K562 (cell line): ENCODE measurements at regions not wholly inside any gene's neighbourhood (a gene's known extent, or its start where the extent isn't known, plus 50 kb on each side); places are given as distances from the start of the nearest gene placed in this dataset.

Source experiments
- ATAC-seq: fragments of 200-7000 bp; cut with Tn5 transposase; 3 replicates; pipeline ENCODE4 v1.9.1; 2020; ENCODE audit warnings: moderate library complexity
- BruUV-seq: library from RNA; stranded (reverse); fragments of 400-500 nt; replicated peaks from 2 replicates; lab custom pipeline; 2021; lab: Mats Ljungman, UMichigan
- CTCF ChIA-PET: fragments of 300-600 bp; formaldehyde crosslinking; extraction: SDS; loops from one replicate; lab custom pipeline; 2021; ENCODE audit warnings: low intra/inter-chr PET ratio; lab: Yijun Ruan, JAX
- POLR2A ChIA-PET: fragments of 300-600, 350-650 bp; sonication (Branson Sonifier 250); formaldehyde crosslinking; extraction: SDS; loops from one replicate; lab custom pipeline; 2021; ENCODE audit warnings: antibody characterized with exemption, inconsistent platforms; lab: Yijun Ruan, JAX
- DNase-seq, 4 experiments: peaks; one replicate each; pipeline versions ENCODE4 v3.0.0 to v3.0.0-alpha.2; 2011 to 2018; ENCODE audit warnings: low spot score in 3 of 4, mixed read lengths in 3 of 4; ENCODE audit errors: extremely low read depth in 1 of 4
- FAIRE-seq: peaks from 2 replicates; lab custom pipeline; 2011; peaks lifted over from hg19 to GRCh38; lab: Jason Lieb, UNC
- H2AFZ ChIP-seq: 2 replicates; pipeline ENCODE4 v1.6.0; 2011; ENCODE audit warnings: low read depth, low read length, control low read depth, inconsistent platforms
- H3K27ac ChIP-seq: fragments of 200-600 bp; 3 replicates; pipeline ENCODE4 v1.8.0; 2011; ENCODE audit warnings: low read depth, mild to moderate bottlenecking, control low read depth, inconsistent platforms, low read length, moderate library complexity, mixed read lengths; ENCODE audit errors: extremely low read depth
- H3K27me3 ChIP-seq, 2 experiments: fragments of 300-600 bp in 1 of 2; 2 replicates in 1 of 2; 3 replicates in 1 of 2; pipeline versions ENCODE4 v1.6.0 to v1.8.0; 2011; ENCODE audit warnings: inconsistent platforms in 2 of 2, low read length in 2 of 2, mild to moderate bottlenecking in 1 of 2, mixed read lengths in 1 of 2, moderate library complexity in 1 of 2; ENCODE audit not compliant: control insufficient read depth in 2 of 2, insufficient read depth in 2 of 2
- H3K36me3 ChIP-seq: fragments of 300-600 bp; 3 replicates; pipeline ENCODE4 v1.8.0; 2011; ENCODE audit warnings: mild to moderate bottlenecking, low read length, inconsistent platforms; ENCODE audit not compliant: control insufficient read depth, insufficient read depth
- H3K4me1 ChIP-seq, 2 experiments: fragments of 200-600 bp in 1 of 2; replicated peaks in 1 of 2; 2 replicates in 1 of 2; 3 replicates in 1 of 2; pipeline versions ENCODE4 v1.5.1 to v1.8.0; 2011; ENCODE audit warnings: inconsistent platforms in 2 of 2, low read length in 2 of 2, mild to moderate bottlenecking in 1 of 2, mixed read lengths in 1 of 2, moderate library complexity in 1 of 2; ENCODE audit not compliant: control insufficient read depth in 2 of 2, insufficient read depth in 2 of 2
- H3K4me2 ChIP-seq: 2 replicates; pipeline ENCODE4 v1.6.1; 2011; ENCODE audit warnings: low read length, control low read depth, inconsistent platforms, mixed read lengths; ENCODE audit not compliant: insufficient read depth
- H3K4me3 ChIP-seq: fragments of 200-600 bp; sonication (generic), shearing (Covaris generic); 2 replicates; pipeline ENCODE4 v1.5.1; 2016; ENCODE audit warnings: control low read depth, inconsistent platforms
- H3K79me2 ChIP-seq: fragments of 200-600 bp; 3 replicates; pipeline ENCODE4 v1.8.0; 2011; ENCODE audit warnings: low read length, inconsistent platforms; ENCODE audit not compliant: control insufficient read depth, insufficient read depth
- H3K9ac ChIP-seq, 2 experiments: 2 replicates each; pipeline versions ENCODE4 v1.6.0 to v1.6.1; 2011; ENCODE audit warnings: low read depth in 2 of 2, low read length in 2 of 2, control low read depth in 1 of 2, inconsistent platforms in 1 of 2, mild to moderate bottlenecking in 1 of 2, mixed read lengths in 1 of 2; ENCODE audit not compliant: insufficient read depth in 1 of 2
- H3K9me1 ChIP-seq: one replicate; pipeline ENCODE4 v1.6.0; 2011; ENCODE audit warnings: inconsistent platforms, mild to moderate bottlenecking, low read length, moderate library complexity; ENCODE audit not compliant: control insufficient read depth, insufficient read depth
- H3K9me3 ChIP-seq: replicated peaks from 2 replicates; pipeline ENCODE4 v1.5.1; 2011; ENCODE audit warnings: low read depth, low read length, inconsistent platforms; ENCODE audit not compliant: control insufficient read depth, insufficient read depth
- H4K20me1 ChIP-seq: replicated peaks from 2 replicates; pipeline ENCODE4 v1.6.1; 2011; ENCODE audit warnings: low read length, inconsistent platforms, mixed read lengths; ENCODE audit not compliant: control insufficient read depth, insufficient read depth
- CAMTA2 ChIP-seq: fragments of 250-450 bp; sonication (Bioruptor Pico); conservative IDR thresholded peaks from 2 replicates; pipeline ENCODE4 v1.5.1; 2022
- ETV5 ChIP-seq: sonication (generic); formaldehyde crosslinking; IDR thresholded peaks from 2 replicates; pipeline ENCODE4 v1.4.0; 2020; ENCODE audit warnings: low read depth, mild to moderate bottlenecking, missing genetic modification reagents
- RFX1 ChIP-seq: fragments of 450-650 bp; IDR thresholded peaks from 2 replicates; pipeline ENCODE4 v1.6.1; 2016; ENCODE audit warnings: mild to moderate bottlenecking, moderate library complexity
- TGIF2 ChIP-seq: sonication (generic); formaldehyde crosslinking; IDR thresholded peaks from 2 replicates; pipeline ENCODE4 v1.8.1; 2022; ENCODE audit warnings: mild to moderate bottlenecking, missing genetic modification reagents, moderate library complexity
- THAP12 ChIP-seq: fragments of 250-450 bp; sonication (Bioruptor Pico); IDR thresholded peaks from 2 replicates; pipeline ENCODE4 v1.9.0; 2021; ENCODE audit warnings: mild to moderate bottlenecking, inconsistent platforms
- ZFP1 ChIP-seq: fragments of 450-650 bp; formaldehyde crosslinking; IDR thresholded peaks from 2 replicates; pipeline ENCODE4 v1.4.0; 2020; ENCODE audit warnings: mild to moderate bottlenecking, mixed read lengths
- ZNF274 ChIP-seq: IDR thresholded peaks from 2 replicates; pipeline ENCODE4 v1.6.1; 2011; ENCODE audit warnings: low read depth, mild to moderate bottlenecking, low read length, moderate library complexity, borderline replicate concordance
- WGBS: fragments of 100-300 bp; shearing (Covaris generic); methylation state at CpG from one replicate; pipeline ENCODE4 v1.1.6; 2016; ENCODE audit warnings: low coverage, mixed read lengths; ENCODE audit not compliant: insufficient coverage; ENCODE audit errors: missing lambda C conversion rate; 5-methylcytosine and 5-hydroxymethylcytosine counted together
- in situ Hi-C: fragments of 300-500 bp; cut with MboI; formaldehyde crosslinking; loops from 4 replicates; pipeline ENCODE4 v1.15.0; 2018; ENCODE audit warnings: inconsistent platforms, mixed read lengths
- intact Hi-C: fragments of 100-400 bp; cut with micrococcal nuclease; formaldehyde crosslinking; loops from 2 replicates; pipeline ENCODE4 v1.14.2; 2022
- TF ChIP-seq, protein P1 (sequence below): fragments of 250-450 bp; sonication (Bioruptor Pico); IDR thresholded peaks from 2 replicates; pipeline ENCODE4 v1.4.0; 2020; ENCODE audit warnings: mild to moderate bottlenecking, moderate library complexity
- TF ChIP-seq, protein P2 (sequence below), 2 experiments: fragments of 450-650 bp; IDR thresholded peaks; 2 replicates each; pipeline ENCODE4 v1.6.1; 2016; ENCODE audit warnings: mild to moderate bottlenecking in 2 of 2, borderline replicate concordance in 1 of 2, low read depth in 1 of 2, moderate library complexity in 1 of 2

DNA sequence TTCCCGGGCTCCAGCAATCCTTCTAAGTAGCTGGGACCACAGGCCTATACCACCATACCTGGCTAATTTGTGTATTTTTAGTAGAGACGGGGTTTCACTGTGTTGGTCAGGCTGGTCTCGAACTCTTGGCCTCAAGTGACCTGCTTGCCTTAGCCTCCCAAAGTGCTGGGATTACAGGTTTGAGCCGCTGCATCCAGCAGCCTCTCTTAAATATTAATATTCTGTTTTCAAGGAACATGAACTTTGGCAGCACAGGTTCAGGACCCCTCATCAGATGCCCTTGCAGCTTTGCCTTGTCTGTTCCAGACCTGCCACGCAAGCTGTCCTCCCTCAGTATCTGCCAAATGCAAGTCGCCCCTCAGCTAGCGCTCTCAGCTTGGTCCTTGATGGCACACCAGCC lies 166.8 kb downstream of the KCTD15 start:
- no peaks in the 10 kb centered on the region for H3K27me3 ChIP-seq
- H2AFZ ChIP-seq, result no peak overlapping the region
- in situ Hi-C loops, result no loop called here
- H3K9ac ChIP-seq, result no peak overlapping the region
- H3K36me3 ChIP-seq, result no peaks in the 10 kb centered on the region
- no peak overlapping the region for H3K27ac ChIP-seq
- no peaks in the 10 kb centered on the region for H3K9me1 ChIP-seq
- H4K20me1 ChIP-seq, result no peaks in the 10 kb centered on the region
- FAIRE-seq (no peak), ATAC-seq (no peak), DNase-seq (no peak)
- H3K4me2 ChIP-seq, result no peak overlapping the region
- H3K4me3 ChIP-seq, result no peak overlapping the region
- CTCF ChIA-PET, result no interaction called here
- intact Hi-C loops, result no loop called here
- H3K79me2 ChIP-seq, result no peaks in the 10 kb centered on the region
- no TSS peak for BruUV-seq
- no peaks in the 10 kb centered on the region for H3K4me1 ChIP-seq
- POLR2A ChIA-PET, result interaction anchor here (0.7 kb wide), 1 partner anchor 165 kb away, joined by 3 read pairs; no protein-coding TSS in a partner anchor
- WGBS, result under 1% methylated on average over 7 of the region's 7 CpGs
- no peaks in the 10 kb centered on the region for H3K9me3 ChIP-seq
- TF ChIP-seq TGIF2 (CRISPR knock-in tag) (no peak), RFX1 (no peak), ZNF274 (no peak), CAMTA2 (CRISPR knock-in tag) (no peak), ZFP1 (CRISPR knock-in tag) (no peak), ETV5 (CRISPR knock-in tag) (no peak), THAP12 (no peak)
- TF ChIP-seq, protein P1, sequence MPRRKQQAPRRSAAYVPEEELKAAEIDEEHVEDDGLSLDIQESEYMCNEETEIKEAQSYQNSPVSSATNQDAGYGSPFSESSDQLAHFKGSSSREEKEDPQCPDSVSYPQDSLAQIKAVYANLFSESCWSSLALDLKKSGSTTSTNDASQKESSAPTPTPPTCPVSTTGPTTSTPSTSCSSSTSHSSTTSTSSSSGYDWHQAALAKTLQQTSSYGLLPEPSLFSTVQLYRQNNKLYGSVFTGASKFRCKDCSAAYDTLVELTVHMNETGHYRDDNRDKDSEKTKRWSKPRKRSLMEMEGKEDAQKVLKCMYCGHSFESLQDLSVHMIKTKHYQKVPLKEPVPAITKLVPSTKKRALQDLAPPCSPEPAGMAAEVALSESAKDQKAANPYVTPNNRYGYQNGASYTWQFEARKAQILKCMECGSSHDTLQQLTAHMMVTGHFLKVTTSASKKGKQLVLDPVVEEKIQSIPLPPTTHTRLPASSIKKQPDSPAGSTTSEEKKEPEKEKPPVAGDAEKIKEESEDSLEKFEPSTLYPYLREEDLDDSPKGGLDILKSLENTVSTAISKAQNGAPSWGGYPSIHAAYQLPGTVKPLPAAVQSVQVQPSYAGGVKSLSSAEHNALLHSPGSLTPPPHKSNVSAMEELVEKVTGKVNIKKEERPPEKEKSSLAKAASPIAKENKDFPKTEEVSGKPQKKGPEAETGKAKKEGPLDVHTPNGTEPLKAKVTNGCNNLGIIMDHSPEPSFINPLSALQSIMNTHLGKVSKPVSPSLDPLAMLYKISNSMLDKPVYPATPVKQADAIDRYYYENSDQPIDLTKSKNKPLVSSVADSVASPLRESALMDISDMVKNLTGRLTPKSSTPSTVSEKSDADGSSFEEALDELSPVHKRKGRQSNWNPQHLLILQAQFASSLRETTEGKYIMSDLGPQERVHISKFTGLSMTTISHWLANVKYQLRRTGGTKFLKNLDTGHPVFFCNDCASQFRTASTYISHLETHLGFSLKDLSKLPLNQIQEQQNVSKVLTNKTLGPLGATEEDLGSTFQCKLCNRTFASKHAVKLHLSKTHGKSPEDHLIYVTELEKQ (CRISPR knock-in tag), result no peak
- TF ChIP-seq, protein P2, sequence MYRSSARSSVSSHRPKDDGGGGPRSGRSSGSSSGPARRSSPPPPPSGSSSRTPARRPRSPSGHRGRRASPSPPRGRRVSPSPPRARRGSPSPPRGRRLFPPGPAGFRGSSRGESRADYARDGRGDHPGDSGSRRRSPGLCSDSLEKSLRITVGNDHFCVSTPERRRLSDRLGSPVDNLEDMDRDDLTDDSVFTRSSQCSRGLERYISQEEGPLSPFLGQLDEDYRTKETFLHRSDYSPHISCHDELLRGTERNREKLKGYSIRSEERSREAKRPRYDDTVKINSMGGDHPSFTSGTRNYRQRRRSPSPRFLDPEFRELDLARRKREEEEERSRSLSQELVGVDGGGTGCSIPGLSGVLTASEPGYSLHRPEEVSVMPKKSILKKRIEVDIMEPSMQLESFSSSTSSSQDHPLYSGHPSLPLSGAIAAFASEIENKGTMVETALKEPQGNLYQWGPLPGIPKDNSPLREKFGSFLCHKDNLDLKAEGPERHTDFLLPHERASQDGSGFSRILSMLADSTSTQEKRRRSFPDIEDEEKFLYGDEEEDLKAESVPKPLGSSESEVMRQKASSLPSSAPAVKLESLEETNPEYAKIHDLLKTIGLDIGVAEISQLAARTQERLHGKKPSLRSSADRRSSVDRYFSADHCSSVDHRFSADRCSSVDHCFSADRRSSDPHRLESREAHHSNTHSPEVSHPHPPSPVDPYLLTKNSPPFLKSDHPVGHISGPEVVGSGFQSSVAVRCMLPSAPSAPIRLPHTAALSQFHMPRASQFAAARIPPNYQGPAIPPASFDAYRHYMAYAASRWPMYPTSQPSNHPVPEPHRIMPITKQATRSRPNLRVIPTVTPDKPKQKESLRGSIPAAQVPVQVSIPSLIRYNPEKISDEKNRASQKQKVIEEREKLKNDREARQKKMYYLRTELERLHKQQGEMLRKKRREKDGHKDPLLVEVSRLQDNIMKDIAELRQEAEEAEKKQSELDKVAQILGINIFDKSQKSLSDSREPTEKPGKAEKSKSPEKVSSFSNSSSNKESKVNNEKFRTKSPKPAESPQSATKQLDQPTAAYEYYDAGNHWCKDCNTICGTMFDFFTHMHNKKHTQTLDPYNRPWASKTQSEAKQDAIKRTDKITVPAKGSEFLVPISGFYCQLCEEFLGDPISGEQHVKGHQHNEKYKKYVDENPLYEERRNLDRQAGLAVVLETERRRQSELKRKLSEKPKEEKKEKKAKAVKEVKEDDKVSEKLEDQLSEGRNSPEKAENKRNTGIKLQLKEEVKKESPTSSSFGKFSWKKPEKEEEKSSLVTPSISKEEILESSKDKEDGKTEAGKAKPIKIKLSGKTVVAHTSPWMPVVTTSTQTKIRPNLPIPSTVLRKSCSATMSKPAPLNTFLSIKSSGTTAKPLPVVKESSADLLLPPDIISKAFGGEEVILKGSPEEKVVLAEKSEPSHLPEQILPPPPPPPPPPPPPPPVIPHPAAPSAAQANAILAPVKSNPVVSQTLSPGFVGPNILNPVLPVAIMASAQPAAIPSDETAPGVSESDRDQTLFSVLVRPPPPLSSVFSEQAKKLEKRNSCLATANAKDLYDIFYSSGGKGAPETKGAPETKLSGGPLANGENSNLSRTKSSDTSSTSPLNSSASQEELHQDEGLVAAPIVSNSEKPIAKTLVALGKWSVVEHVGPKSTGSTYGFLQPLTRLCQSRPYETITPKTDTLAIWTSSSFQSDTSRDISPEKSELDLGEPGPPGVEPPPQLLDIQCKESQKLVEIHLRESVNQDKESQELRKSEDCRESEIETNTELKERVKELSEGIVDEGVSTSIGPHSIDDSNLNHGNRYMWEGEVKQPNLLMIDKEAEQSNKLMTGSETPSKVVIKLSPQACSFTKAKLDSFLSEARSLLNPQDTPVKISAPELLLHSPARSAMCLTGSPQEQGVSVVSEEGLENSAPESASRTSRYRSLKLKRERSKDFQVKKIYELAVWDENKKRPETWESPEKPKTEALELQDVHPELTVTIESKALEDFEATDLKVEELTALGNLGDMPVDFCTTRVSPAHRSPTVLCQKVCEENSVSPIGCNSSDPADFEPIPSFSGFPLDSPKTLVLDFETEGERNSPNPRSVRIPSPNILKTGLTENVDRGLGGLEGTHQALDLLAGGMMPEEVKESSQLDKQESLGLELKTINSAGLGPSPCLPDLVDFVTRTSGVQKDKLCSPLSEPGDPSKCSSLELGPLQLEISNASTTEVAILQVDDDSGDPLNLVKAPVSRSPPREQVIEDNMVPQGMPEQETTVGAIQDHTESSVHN (IDR thresholded peaks at IDR 0.05; ENCODE audit: borderline replicate concordance in 1 of 2, low read depth in 1 of 2), result no peak
